ENCODE measurements at regions not wholly inside any gene's neighbourhood (a gene's known extent, or its start where the extent isn't known, plus 50 kb on each side); places are given as distances from the start of the nearest gene placed in this dataset.

DNA sequence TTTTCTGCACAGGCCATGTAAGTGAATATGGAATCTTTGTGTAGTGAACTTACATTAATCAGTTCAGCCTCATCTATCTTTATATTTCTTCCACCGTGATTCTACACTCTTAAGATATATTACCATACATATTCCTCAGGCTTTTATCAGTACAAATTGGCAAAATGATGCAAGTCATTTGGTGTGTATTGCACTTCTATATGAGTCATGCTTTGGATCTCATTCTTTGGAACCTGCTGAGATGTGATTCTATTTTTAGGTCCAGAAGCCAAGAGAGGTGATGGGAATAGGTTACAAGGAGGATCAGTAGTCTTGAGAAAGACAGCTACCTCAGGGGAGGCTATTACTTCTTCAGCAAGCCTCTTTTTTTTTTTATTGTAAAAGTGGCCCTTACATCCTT lies 204.4 kb downstream of the ZNF330 start:
- TF ChIP-seq, protein P1, sequence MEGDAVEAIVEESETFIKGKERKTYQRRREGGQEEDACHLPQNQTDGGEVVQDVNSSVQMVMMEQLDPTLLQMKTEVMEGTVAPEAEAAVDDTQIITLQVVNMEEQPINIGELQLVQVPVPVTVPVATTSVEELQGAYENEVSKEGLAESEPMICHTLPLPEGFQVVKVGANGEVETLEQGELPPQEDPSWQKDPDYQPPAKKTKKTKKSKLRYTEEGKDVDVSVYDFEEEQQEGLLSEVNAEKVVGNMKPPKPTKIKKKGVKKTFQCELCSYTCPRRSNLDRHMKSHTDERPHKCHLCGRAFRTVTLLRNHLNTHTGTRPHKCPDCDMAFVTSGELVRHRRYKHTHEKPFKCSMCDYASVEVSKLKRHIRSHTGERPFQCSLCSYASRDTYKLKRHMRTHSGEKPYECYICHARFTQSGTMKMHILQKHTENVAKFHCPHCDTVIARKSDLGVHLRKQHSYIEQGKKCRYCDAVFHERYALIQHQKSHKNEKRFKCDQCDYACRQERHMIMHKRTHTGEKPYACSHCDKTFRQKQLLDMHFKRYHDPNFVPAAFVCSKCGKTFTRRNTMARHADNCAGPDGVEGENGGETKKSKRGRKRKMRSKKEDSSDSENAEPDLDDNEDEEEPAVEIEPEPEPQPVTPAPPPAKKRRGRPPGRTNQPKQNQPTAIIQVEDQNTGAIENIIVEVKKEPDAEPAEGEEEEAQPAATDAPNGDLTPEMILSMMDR (IDR thresholded peaks at IDR 0.05) = no peak
- no peak for TF ChIP-seq POLR2A (IDR thresholded peaks at IDR 0.05)

All from body of pancreas (tissue), 4 donors.